Heart right ventricle (tissue), 16 donors: ENCODE measurements at regions not wholly inside any gene's neighbourhood (a gene's known extent, or its start where the extent isn't known, plus 50 kb on each side); places are given as distances from the start of the nearest gene placed in this dataset.

Experiments
- ATAC-seq, 8 donors: fragments of 200-7000 bp; cut with Tn5 transposase; one replicate each; pipeline ENCODE4 v1.9.1; 2020; ENCODE audit warnings: mild to moderate bottlenecking in 8 of 8, moderate library complexity in 8 of 8, moderate number of reproducible peaks in 1 of 8
- DNase-seq, 2 donors: peaks; one replicate each; pipeline ENCODE4 v3.0.0-alpha.2; 2020
- H3K27ac ChIP-seq, 10 donors: fragments of 200-600 bp; sonication (generic) in 2 of 10; one replicate each; pipeline versions ENCODE4 v1.5.0 to v1.8.0; 2020 to 2022; ENCODE audit warnings: mild to moderate bottlenecking in 3 of 10
- H3K27me3 ChIP-seq, 7 donors: fragments of 200-600 bp; one replicate each; pipeline ENCODE4 v1.8.0; 2021 to 2022; ENCODE audit warnings: mild to moderate bottlenecking in 2 of 7
- H3K36me3 ChIP-seq, 9 donors: fragments of 200-600 bp; sonication (generic) in 1 of 9; one replicate each; pipeline versions ENCODE4 v1.5.0 to v1.8.0; 2020 to 2022; ENCODE audit warnings: mild to moderate bottlenecking in 2 of 9
- H3K4me1 ChIP-seq, 9 donors: fragments of 200-600 bp; sonication (generic) in 1 of 9; one replicate each; pipeline versions ENCODE4 v1.5.0 to v1.8.0; 2020 to 2022; ENCODE audit warnings: mild to moderate bottlenecking in 4 of 9
- H3K4me3 ChIP-seq, 10 donors: fragments of 200-600 bp; sonication (generic) in 2 of 10; one replicate each; pipeline versions ENCODE4 v1.5.0 to v1.8.0; 2020 to 2022; ENCODE audit warnings: mild to moderate bottlenecking in 7 of 10, moderate library complexity in 2 of 10
- H3K9me3 ChIP-seq, 11 donors: fragments of 200-600 bp in 10 of 11; sonication (generic) in 2 of 11; one replicate each; pipeline versions ENCODE4 v1.5.0 to v1.8.0; 2013 to 2022; ENCODE audit warnings: mild to moderate bottlenecking in 2 of 11, control low read depth in 1 of 11, moderate library complexity in 1 of 11
- CTCF ChIP-seq, 9 donors: fragments of 200-600 bp; sonication (generic) in 2 of 9; IDR thresholded peaks; one replicate each; pipeline versions ENCODE4 v1.5.0 to v1.8.0; 2021 to 2022; ENCODE audit warnings: antibody characterized with exemption in 9 of 9, mild to moderate bottlenecking in 5 of 9, moderate library complexity in 1 of 9
- WGBS, 2 donors: extraction: QIAGEN DNeasy Blood & Tissue Kit; methylation state at CpG; one replicate each; pipeline ENCODE4 v1.1.7; 2013; ENCODE audit warnings: inconsistent platforms in 1 of 2; 5-methylcytosine and 5-hydroxymethylcytosine counted together
- intact Hi-C, 10 donors: fragments of 100-400 bp; cut with DNase I; formaldehyde crosslinking; loops; one replicate each; pipeline versions ENCODE4 v1.11.1 to v1.14.2; 2022
- donor health status: Arrhythmogenic right ventricular cardiomyopathy.
- donor health status: ischemic (EF 13 %, LVEDD 7.1; RV severe dilation, severe dysfunction).
- donor health status: healthy with polysubstance abuse.
- donor health status: DM: no; HTN: yes; CAD: no.
- donor health status: DM: no; HTN: no; CAD: no.
- donor health status: ischemic (EF 25% LVEDD 6.9; RV normal size, moderate dysfunction).
- donor health status: ischemic (EF 25% LVEDD 5.7; RV mildly dilated, moderate dysfunction).
- donor health status: healthy.
- donor health status: DM: yes; HTN: yes; CAD: no.
- donor health status: Ischemic cardiomyopathy.
- donor health status: ischemic (EF 35%, LVEDD 5.7; RV mildly dilated, moderate dysfunction).
- donor health status: nonischemic (EF 11% LVEDD 7.7; RV severe dilation, severe dysfunction).
- donor health status: DM: yes; HTN: yes; CAD: no.
- donor health status: PGD.
- donor health status: ischemic (EF 29% LVEDD 5.4; RV normal size, mild dysfunction).
- donor health status: nonischemic (EF 23%, LVEDD 6.1; RV moderate dilation, normal function).

GRCh38 chr2:8539743-8540551, 141.9 kb upstream of the ID2 start:
- Histone ChIP-seq H3K27me3 (no peaks in the 10 kb centered on the region), H3K4me1 (peaks cover 10 to 100% (median 58%) of the 10 kb centered on the region in 9 donors), H3K4me3 (no peak overlapping the region), H3K9me3 (no peaks in the 10 kb centered on the region), H3K36me3 (no peaks in the 10 kb centered on the region), H3K27ac (peak overlapping the region in 7 of 10 donors; percentile 17 to 83 (median 52))
- WGBS, 2 donors, result 65 to 72% methylated on average over 14 of the region's 14 CpGs
- ATAC-seq (peak; percentile 11 to 69 (median 33)), DNase-seq (peak in 1 of 2 donors; percentile 44)
- intact Hi-C loops, result loop anchor here in 4 of 10 donors (5.0 to 10.0 kb wide), 3 partner anchors 142 to 393 kb away; partner anchors contain the start of gene ID2 (in 3 of the 4)
- peak in 5 of 9 donors; percentile 9 to 42 (median 23) for TF ChIP-seq CTCF (IDR thresholded peaks at IDR 0.05)

- WGBS, 2 donors, result 90 to 98% methylated on average over 2 of the region's 2 CpGs
- Histone ChIP-seq H3K36me3 (no peaks in the 10 kb centered on the region), H3K9me3 (no peaks in the 10 kb centered on the region), H3K27ac (peak overlapping the region in 6 of 10 donors; percentile 18 to 83 (median 58)), H3K4me3 (no peak overlapping the region), H3K27me3 (no peaks in the 10 kb centered on the region), H3K4me1 (peaks cover 12 to 100% (median 57%) of the 10 kb centered on the region in 9 donors)
- intact Hi-C loops, result loop anchor here in 3 of 10 donors (5.0 to 10.0 kb wide), 2 partner anchors 142 to 144 kb away; partner anchors contain the start of gene ID2 (in 3 of the 3)
- DNase-seq (no peak), ATAC-seq (no peak)
- no peak for TF ChIP-seq CTCF (IDR thresholded peaks at IDR 0.05)
Observed at GRCh38 chr2:8540552-8541055, 141.3 kb upstream of the ID2 start.

- Histone ChIP-seq H3K4me1 (peaks cover 7 to 100% (median 57%) of the 10 kb centered on the region in 9 donors), H3K27ac (peak overlapping the region in 1 of 10 donors; percentile 83), H3K4me3 (no peak overlapping the region), H3K9me3 (no peaks in the 10 kb centered on the region), H3K36me3 (no peaks in the 10 kb centered on the region), H3K27me3 (no peaks in the 10 kb centered on the region)
- TF ChIP-seq CTCF (IDR thresholded peaks at IDR 0.05), result no peak
- DNase-seq (no peak), ATAC-seq (no peak)
- 96 to 98% methylated on average over 8 of the region's 8 CpGs for WGBS, 2 donors
- intact Hi-C loops, result loop anchor here in 3 of 10 donors (5.0 to 10.0 kb wide), 2 partner anchors 141 to 144 kb away; partner anchors contain the start of gene ID2 (in 3 of the 3)
Observed at GRCh38 chr2:8541223-8541622, 140.6 kb upstream of the ID2 start.

- peaks cover 7 to 100% (median 55%) of the 10 kb centered on the region in 9 donors for H3K4me1 ChIP-seq
- 96 to 97% methylated on average over 14 of the region's 14 CpGs for WGBS, 2 donors
- TF ChIP-seq CTCF (IDR thresholded peaks at IDR 0.05), result no peak
- H3K27ac ChIP-seq, result no peak overlapping the region
- H3K9me3 ChIP-seq, result no peaks in the 10 kb centered on the region
- H3K27me3 ChIP-seq, result no peaks in the 10 kb centered on the region
- intact Hi-C loops, result loop anchor here in 3 of 10 donors (5.0 to 10.0 kb wide), 2 partner anchors 141 to 143 kb away; partner anchors contain the start of gene ID2 (in 3 of the 3)
- H3K36me3 ChIP-seq, result no peaks in the 10 kb centered on the region
- DNase-seq (no peak), ATAC-seq (no peak)
- H3K4me3 ChIP-seq, result no peak overlapping the region
Observed at GRCh38 chr2:8541636-8542035, 140.2 kb upstream of the ID2 start.
